T-helper 17 cell (primary cell): ENCODE measurements at regions not wholly inside any gene's neighbourhood (a gene's known extent, or its start where the extent isn't known, plus 50 kb on each side); places are given as distances from the start of the nearest gene placed in this dataset.
"Not testable (repeated sequence)": the region's sequence is repeated elsewhere in the genome, so short reads cannot be mapped to it uniquely, and the experiment has no call there.

Experiments
- ATAC-seq: fragments of 150-1000 bp; cut with Tn5 transposase; 2 replicates; pipeline ENCODE4 v1.10.0; 2021; ENCODE audit warnings: mild to moderate bottlenecking, moderate library complexity
- DNase-seq, 3 donors: peaks; one replicate each; pipeline versions ENCODE4 v3.0.0 to v3.0.0-alpha.2; 2020 to 2021
- H3K9me3 ChIP-seq: one replicate; pipeline ENCODE4 v1.7.0; 2013; ENCODE audit warnings: low read length, mild to moderate bottlenecking; ENCODE audit not compliant: control insufficient read depth, poor library complexity, severe bottlenecking
- H3K27ac Mint-ChIP-seq: one replicate; pipeline ENCODE4 v1.8.0; 2022; ENCODE audit warnings: mild to moderate bottlenecking, moderate library complexity, mixed read lengths
- H3K27me3 Mint-ChIP-seq: one replicate; pipeline ENCODE4 v1.8.0; 2022; ENCODE audit warnings: mixed read lengths
- H3K36me3 Mint-ChIP-seq: one replicate; pipeline ENCODE4 v1.8.0; 2022; ENCODE audit warnings: low read depth, mixed read lengths
- H3K4me1 Mint-ChIP-seq: one replicate; pipeline ENCODE4 v1.8.0; 2022; ENCODE audit warnings: mild to moderate bottlenecking, mixed read lengths
- H3K4me3 Mint-ChIP-seq: one replicate; pipeline ENCODE4 v1.8.0; 2022; ENCODE audit warnings: mild to moderate bottlenecking, moderate library complexity, mixed read lengths

GRCh38 chr1:14361005-14361404 is 237.5 kb upstream of the KAZN start:
- not testable (repeated sequence) for H3K27ac Mint-ChIP-seq, H3K4me1 Mint-ChIP-seq, DNase-seq, H3K4me3 Mint-ChIP-seq, H3K36me3 Mint-ChIP-seq, H3K27me3 Mint-ChIP-seq, ATAC-seq, H3K9me3 ChIP-seq

GRCh38 chr1:14362331-14362730 is 236.2 kb upstream of the KAZN start:
- no peak overlapping the region for H3K27ac Mint-ChIP-seq
- H3K27me3 Mint-ChIP-seq = peaks cover 8% of the 10 kb centered on the region
- ATAC-seq = no peak

GRCh38 chr1:14363036-14363590 is 235.4 kb upstream of the KAZN start:
- H3K9me3 ChIP-seq = peaks cover 4% of the 10 kb centered on the region
- peaks cover 16% of the 10 kb centered on the region for H3K27me3 Mint-ChIP-seq
- DNase-seq (no peak), ATAC-seq (no peak)
- H3K4me1 Mint-ChIP-seq = no peaks in the 10 kb centered on the region
- H3K36me3 Mint-ChIP-seq = no peaks in the 10 kb centered on the region
- H3K27ac Mint-ChIP-seq = no peak overlapping the region
- H3K4me3 Mint-ChIP-seq = no peak overlapping the region

More at GRCh38 chr1:14362331-14362730, 236.2 kb upstream of the KAZN start:
- no peak overlapping the region for H3K4me3 Mint-ChIP-seq
- H3K36me3 Mint-ChIP-seq = no peaks in the 10 kb centered on the region
- H3K9me3 ChIP-seq = peaks cover 4% of the 10 kb centered on the region
- H3K4me1 Mint-ChIP-seq = no peaks in the 10 kb centered on the region
- no peak for DNase-seq

- no peaks in the 10 kb centered on the region for H3K4me1 Mint-ChIP-seq
These were observed 234.6 kb upstream of the KAZN start for GRCh38 chr1:14363707-14364413.

GRCh38 chr1:14365301-14365988 is 233.0 kb upstream of the KAZN start:
- H3K4me3 Mint-ChIP-seq = no peak overlapping the region
- no peaks in the 10 kb centered on the region for H3K36me3 Mint-ChIP-seq
- ATAC-seq (no peak), DNase-seq (no peak)
- H3K9me3 ChIP-seq = peaks cover 4% of the 10 kb centered on the region
- H3K27ac Mint-ChIP-seq = no peak overlapping the region
- no peaks in the 10 kb centered on the region for H3K4me1 Mint-ChIP-seq
- peaks cover 29% of the 10 kb centered on the region for H3K27me3 Mint-ChIP-seq

More at GRCh38 chr1:14363707-14364413, 234.6 kb upstream of the KAZN start:
- Mint-ChIP-seq H3K27me3 (peaks cover 23% of the 10 kb centered on the region), H3K27ac (no peak overlapping the region), H3K4me3 (no peak overlapping the region), H3K36me3 (no peaks in the 10 kb centered on the region)
- H3K9me3 ChIP-seq = peaks cover 4% of the 10 kb centered on the region
- no peak for DNase-seq
- no peak for ATAC-seq

- no peak for ATAC-seq
- no peaks in the 10 kb centered on the region for H3K36me3 Mint-ChIP-seq
These were observed 232.1 kb upstream of the KAZN start for GRCh38 chr1:14366091-14367018.

GRCh38 chr1:14367451-14367850 is 231.0 kb upstream of the KAZN start:
- H3K4me3 Mint-ChIP-seq = no peak overlapping the region
- ATAC-seq = no peak

More at GRCh38 chr1:14366091-14367018, 232.1 kb upstream of the KAZN start:
- peaks cover 4% of the 10 kb centered on the region for H3K9me3 ChIP-seq
- peaks cover 29% of the 10 kb centered on the region for H3K27me3 Mint-ChIP-seq
- no peak overlapping the region for H3K27ac Mint-ChIP-seq
- no peak overlapping the region for H3K4me3 Mint-ChIP-seq
- H3K4me1 Mint-ChIP-seq = no peaks in the 10 kb centered on the region
- no peak for DNase-seq

GRCh38 chr1:14369526-14370213 is 228.8 kb upstream of the KAZN start:
- peaks cover 29% of the 10 kb centered on the region for H3K27me3 Mint-ChIP-seq
- H3K9me3 ChIP-seq = no peaks in the 10 kb centered on the region
- no peak overlapping the region for H3K27ac Mint-ChIP-seq
- H3K36me3 Mint-ChIP-seq = no peaks in the 10 kb centered on the region
- no peak overlapping the region for H3K4me3 Mint-ChIP-seq
- no peak for DNase-seq
- H3K4me1 Mint-ChIP-seq = no peaks in the 10 kb centered on the region
- no peak for ATAC-seq

More at GRCh38 chr1:14367451-14367850, 231.0 kb upstream of the KAZN start:
- Mint-ChIP-seq H3K27ac (no peak overlapping the region), H3K27me3 (peaks cover 29% of the 10 kb centered on the region), H3K4me1 (no peaks in the 10 kb centered on the region), H3K36me3 (no peaks in the 10 kb centered on the region)
- DNase-seq = no peak
- peaks cover 4% of the 10 kb centered on the region for H3K9me3 ChIP-seq

GRCh38 chr1:14371771-14372497 is 226.6 kb upstream of the KAZN start:
- DNase-seq = no peak
- H3K27me3 Mint-ChIP-seq = peaks cover 20% of the 10 kb centered on the region
- H3K36me3 Mint-ChIP-seq = no peaks in the 10 kb centered on the region
- H3K9me3 ChIP-seq = no peaks in the 10 kb centered on the region
- no peak overlapping the region for H3K27ac Mint-ChIP-seq
- no peak overlapping the region for H3K4me3 Mint-ChIP-seq
- no peak for ATAC-seq
- H3K4me1 Mint-ChIP-seq = no peaks in the 10 kb centered on the region

- no peaks in the 10 kb centered on the region for H3K9me3 ChIP-seq
- Mint-ChIP-seq H3K27ac (no peak overlapping the region), H3K36me3 (no peaks in the 10 kb centered on the region), H3K27me3 (peaks cover 19% of the 10 kb centered on the region), H3K4me1 (no peaks in the 10 kb centered on the region), H3K4me3 (no peak overlapping the region)
- ATAC-seq (no peak), DNase-seq (no peak)
These were observed 226.0 kb upstream of the KAZN start for GRCh38 chr1:14372526-14372925.

GRCh38 chr1:14373081-14373758 is 225.3 kb upstream of the KAZN start:
- no peaks in the 10 kb centered on the region for H3K36me3 Mint-ChIP-seq
- peaks cover 13% of the 10 kb centered on the region for H3K27me3 Mint-ChIP-seq
- no peak for DNase-seq
- H3K9me3 ChIP-seq = no peaks in the 10 kb centered on the region
- no peak for ATAC-seq
- no peak overlapping the region for H3K27ac Mint-ChIP-seq
- no peaks in the 10 kb centered on the region for H3K4me1 Mint-ChIP-seq
- no peak overlapping the region for H3K4me3 Mint-ChIP-seq
